ENCODE measurements at regions not wholly inside any gene's neighbourhood (a gene's known extent, or its start where the extent isn't known, plus 50 kb on each side); places are given as distances from the start of the nearest gene placed in this dataset.

GRCh38 chr6:28750926-28751458, 172.8 kb downstream of the TRIM27 start:
- no peak overlapping the region for H3K4me3 ChIP-seq (ENCODE audit: insufficient read depth, low read length)
- H3K9me3 ChIP-seq (ENCODE audit: low read depth, low read length) = no peaks in the 10 kb centered on the region
- H3K27ac ChIP-seq (ENCODE audit: low read depth, low read length) = no peak overlapping the region
- H3K36me3 ChIP-seq (ENCODE audit: insufficient read depth, low read length) = no peaks in the 10 kb centered on the region
- no peaks in the 10 kb centered on the region for H3K27me3 ChIP-seq (ENCODE audit: insufficient read depth, low read length)
- H2AFZ ChIP-seq (ENCODE audit: low read length) = no peak overlapping the region
- no peak for TF ChIP-seq CTCF (IDR thresholded peaks at IDR 0.05; ENCODE audit: extremely low read depth, low read depth, low read length)
- no peak for DNase-seq (ENCODE audit: insufficient read length, low spot score, missing footprints)
- H3K4me2 ChIP-seq (ENCODE audit: insufficient read depth, low read length) = no peak overlapping the region
- no peaks in the 10 kb centered on the region for H3K4me1 ChIP-seq (ENCODE audit: insufficient read depth, low read length)
- no peaks in the 10 kb centered on the region for H3K79me2 ChIP-seq (ENCODE audit: insufficient read depth, low read length)
- no peaks in the 10 kb centered on the region for H4K20me1 ChIP-seq (ENCODE audit: insufficient read depth, low read length)

GRCh38 chr6:28751514-28751913, 172.3 kb downstream of the TRIM27 start:
- Histone ChIP-seq H3K4me1 (ENCODE audit: insufficient read depth, low read length) (no peaks in the 10 kb centered on the region), H2AFZ (ENCODE audit: low read length) (no peak overlapping the region), H3K27ac (ENCODE audit: low read depth, low read length) (no peak overlapping the region), H3K9me3 (ENCODE audit: low read depth, low read length) (no peaks in the 10 kb centered on the region), H3K36me3 (ENCODE audit: insufficient read depth, low read length) (no peaks in the 10 kb centered on the region), H3K27me3 (ENCODE audit: insufficient read depth, low read length) (no peaks in the 10 kb centered on the region), H4K20me1 (ENCODE audit: insufficient read depth, low read length) (no peaks in the 10 kb centered on the region), H3K79me2 (ENCODE audit: insufficient read depth, low read length) (no peaks in the 10 kb centered on the region), H3K4me2 (ENCODE audit: insufficient read depth, low read length) (no peak overlapping the region), H3K4me3 (ENCODE audit: insufficient read depth, low read length) (no peak overlapping the region)
- no peak for DNase-seq (ENCODE audit: insufficient read length, low spot score, missing footprints)
- no peak for TF ChIP-seq CTCF (IDR thresholded peaks at IDR 0.05; ENCODE audit: extremely low read depth, low read depth, low read length)

- H3K27ac ChIP-seq (ENCODE audit: low read depth, low read length) = no peak overlapping the region
- no peak for TF ChIP-seq CTCF (IDR thresholded peaks at IDR 0.05; ENCODE audit: extremely low read depth, low read depth, low read length)
- H3K4me1 ChIP-seq (ENCODE audit: insufficient read depth, low read length) = no peaks in the 10 kb centered on the region
- H3K9me3 ChIP-seq (ENCODE audit: low read depth, low read length) = no peaks in the 10 kb centered on the region
- H3K4me2 ChIP-seq (ENCODE audit: insufficient read depth, low read length) = no peak overlapping the region
- no peak overlapping the region for H3K4me3 ChIP-seq (ENCODE audit: insufficient read depth, low read length)
- H3K27me3 ChIP-seq (ENCODE audit: insufficient read depth, low read length) = no peaks in the 10 kb centered on the region
- H4K20me1 ChIP-seq (ENCODE audit: insufficient read depth, low read length) = no peaks in the 10 kb centered on the region
- no peaks in the 10 kb centered on the region for H3K79me2 ChIP-seq (ENCODE audit: insufficient read depth, low read length)
- no peak overlapping the region for H2AFZ ChIP-seq (ENCODE audit: low read length)
- no peaks in the 10 kb centered on the region for H3K36me3 ChIP-seq (ENCODE audit: insufficient read depth, low read length)
- DNase-seq (ENCODE audit: insufficient read length, low spot score, missing footprints) = no peak
Observed at GRCh38 chr6:28751963-28752350, 171.8 kb downstream of the TRIM27 start.

- no peak overlapping the region for H3K4me3 ChIP-seq (ENCODE audit: insufficient read depth, low read length)
- no peaks in the 10 kb centered on the region for H3K36me3 ChIP-seq (ENCODE audit: insufficient read depth, low read length)
- no peaks in the 10 kb centered on the region for H3K9me3 ChIP-seq (ENCODE audit: low read depth, low read length)
- no peak for DNase-seq (ENCODE audit: insufficient read length, low spot score, missing footprints)
- no peak overlapping the region for H2AFZ ChIP-seq (ENCODE audit: low read length)
- no peaks in the 10 kb centered on the region for H3K4me1 ChIP-seq (ENCODE audit: insufficient read depth, low read length)
- H3K27me3 ChIP-seq (ENCODE audit: insufficient read depth, low read length) = no peaks in the 10 kb centered on the region
- H4K20me1 ChIP-seq (ENCODE audit: insufficient read depth, low read length) = no peaks in the 10 kb centered on the region
- H3K79me2 ChIP-seq (ENCODE audit: insufficient read depth, low read length) = no peaks in the 10 kb centered on the region
- no peak overlapping the region for H3K27ac ChIP-seq (ENCODE audit: low read depth, low read length)
- TF ChIP-seq CTCF (IDR thresholded peaks at IDR 0.05; ENCODE audit: extremely low read depth, low read depth, low read length) = no peak
- no peak overlapping the region for H3K4me2 ChIP-seq (ENCODE audit: insufficient read depth, low read length)
Observed at GRCh38 chr6:28757429-28758045, 166.2 kb downstream of the TRIM27 start.
